NCI-H1436 treated with DMSO at 0.1 percent for 48 hours (cell line): ENCODE measurements at regions not wholly inside any gene's neighbourhood (a gene's known extent, or its start where the extent isn't known, plus 50 kb on each side); places are given as distances from the start of the nearest gene placed in this dataset.
"Not testable (repeated sequence)": the region's sequence is repeated elsewhere in the genome, so short reads cannot be mapped to it uniquely, and the experiment has no call there.

Experiments
- DNase-seq: peaks from one replicate; lab custom pipeline; 2025; lab: John Stamatoyannopoulos, UW

GRCh38 chr2:7379799-7380198, 462.6 kb downstream of the RNF144A start:
- no peak for DNase-seq

- DNase-seq, result no peak
Observed at GRCh38 chr2:7384773-7385349, 467.6 kb downstream of the RNF144A start.

- not testable (repeated sequence) for DNase-seq
Observed at GRCh38 chr2:7390311-7390710, 473.1 kb downstream of the RNF144A start.

DNA sequence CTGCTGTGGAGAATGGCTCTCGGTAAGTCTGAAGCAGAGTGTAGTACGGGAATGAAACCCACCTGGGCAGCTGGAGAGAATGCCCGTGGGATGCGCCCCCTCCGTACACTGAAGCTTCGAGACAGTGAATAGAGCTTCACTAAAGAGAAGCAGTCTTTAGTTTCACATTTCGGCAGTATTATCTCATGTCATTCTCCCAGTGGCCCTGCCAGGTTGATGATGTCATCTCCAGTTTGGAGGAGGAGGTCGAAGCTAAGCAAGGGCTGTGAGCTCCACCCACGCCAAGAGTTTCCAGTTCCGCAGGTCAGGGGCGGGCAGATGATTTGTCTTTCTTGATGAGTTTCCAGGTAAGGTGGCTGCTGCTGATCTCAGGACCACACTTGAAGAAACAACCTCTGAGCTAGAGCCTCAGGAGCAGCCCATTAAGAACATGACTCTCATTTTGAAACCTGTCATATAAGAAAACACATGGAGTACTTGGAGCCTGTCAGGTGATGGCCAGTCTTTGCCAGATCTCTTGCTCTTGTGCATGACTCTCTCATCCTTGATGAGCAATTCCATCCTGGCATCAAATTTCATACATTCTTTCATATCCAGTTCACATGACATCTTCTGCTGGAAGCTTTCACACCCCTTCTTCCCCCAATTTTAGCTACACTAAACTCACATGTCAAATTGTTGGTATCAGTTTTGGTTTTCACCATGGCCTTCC, 475.0 kb downstream of the RNF144A start:
- no peak for DNase-seq

GRCh38 chr2:7394195-7394594, 477.0 kb downstream of the RNF144A start:
- DNase-seq, result no peak

DNA sequence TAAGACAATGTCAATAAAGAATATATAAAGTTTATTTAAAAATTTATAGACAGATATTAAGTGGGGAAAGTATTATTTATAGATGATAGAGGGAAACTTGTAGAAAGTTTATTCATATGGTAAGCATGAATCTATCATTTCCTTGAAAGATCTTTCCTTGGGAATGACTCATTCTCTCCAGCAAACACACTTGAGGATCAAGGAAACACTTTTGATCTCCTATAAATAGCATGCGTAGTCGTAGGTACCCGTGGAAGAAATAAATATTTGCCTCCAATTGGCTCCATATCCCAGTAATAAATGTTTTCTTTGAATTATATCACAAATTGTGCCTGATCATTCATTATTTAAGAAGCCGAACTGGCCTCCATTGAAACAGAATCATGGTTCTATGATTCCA, 483.4 kb downstream of the RNF144A start:
- DNase-seq, result no peak

- no peak for DNase-seq
Observed at GRCh38 chr2:7403092-7403775, 486.0 kb downstream of the RNF144A start.

DNA sequence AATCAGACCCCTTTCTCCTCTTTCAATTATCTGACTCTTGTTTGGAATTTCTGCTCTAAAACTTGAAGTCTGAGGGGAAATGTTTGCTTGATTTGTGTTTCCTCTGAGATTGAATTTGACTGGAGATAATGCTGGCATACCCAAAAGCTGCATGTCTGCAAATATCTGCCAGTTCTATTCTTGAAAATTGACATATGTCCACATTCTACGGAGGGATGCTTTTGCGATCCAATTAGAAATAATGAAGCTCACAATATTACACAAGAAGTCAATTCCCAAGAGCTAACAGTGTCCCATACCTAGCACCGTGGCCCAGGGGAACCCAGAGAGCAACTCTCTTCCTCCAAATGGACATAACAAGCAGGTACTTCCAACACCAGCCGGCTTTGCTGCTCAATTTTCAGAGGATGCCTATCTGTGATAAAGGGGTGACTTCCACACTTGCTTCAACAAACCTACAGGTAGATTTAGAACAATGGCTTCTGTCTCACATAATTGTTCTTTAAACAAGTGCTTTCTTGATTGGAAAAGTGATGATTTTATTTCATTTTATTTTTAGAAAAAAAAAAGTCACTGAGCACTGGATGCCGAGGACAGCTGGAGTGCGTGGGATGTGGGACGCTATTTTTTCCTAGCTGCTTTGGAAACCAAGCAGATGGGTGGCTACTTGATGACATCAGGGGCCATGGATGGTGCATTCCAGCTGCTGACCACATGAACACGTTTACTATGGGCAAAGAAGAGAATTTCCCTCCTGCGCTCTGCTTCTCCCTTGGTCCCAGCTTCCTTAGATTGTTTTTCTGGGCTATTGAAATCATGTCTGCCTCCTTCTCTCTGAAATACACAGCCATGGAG, 488.9 kb downstream of the RNF144A start:
- DNase-seq, result no peak

GRCh38 chr2:7407001-7407400, 489.8 kb downstream of the RNF144A start:
- no peak for DNase-seq

- no peak for DNase-seq
Observed at GRCh38 chr2:7407906-7408680, 490.9 kb downstream of the RNF144A start.

GRCh38 chr2:7411691-7412090, 494.5 kb downstream of the RNF144A start:
- DNase-seq, result no peak

DNA sequence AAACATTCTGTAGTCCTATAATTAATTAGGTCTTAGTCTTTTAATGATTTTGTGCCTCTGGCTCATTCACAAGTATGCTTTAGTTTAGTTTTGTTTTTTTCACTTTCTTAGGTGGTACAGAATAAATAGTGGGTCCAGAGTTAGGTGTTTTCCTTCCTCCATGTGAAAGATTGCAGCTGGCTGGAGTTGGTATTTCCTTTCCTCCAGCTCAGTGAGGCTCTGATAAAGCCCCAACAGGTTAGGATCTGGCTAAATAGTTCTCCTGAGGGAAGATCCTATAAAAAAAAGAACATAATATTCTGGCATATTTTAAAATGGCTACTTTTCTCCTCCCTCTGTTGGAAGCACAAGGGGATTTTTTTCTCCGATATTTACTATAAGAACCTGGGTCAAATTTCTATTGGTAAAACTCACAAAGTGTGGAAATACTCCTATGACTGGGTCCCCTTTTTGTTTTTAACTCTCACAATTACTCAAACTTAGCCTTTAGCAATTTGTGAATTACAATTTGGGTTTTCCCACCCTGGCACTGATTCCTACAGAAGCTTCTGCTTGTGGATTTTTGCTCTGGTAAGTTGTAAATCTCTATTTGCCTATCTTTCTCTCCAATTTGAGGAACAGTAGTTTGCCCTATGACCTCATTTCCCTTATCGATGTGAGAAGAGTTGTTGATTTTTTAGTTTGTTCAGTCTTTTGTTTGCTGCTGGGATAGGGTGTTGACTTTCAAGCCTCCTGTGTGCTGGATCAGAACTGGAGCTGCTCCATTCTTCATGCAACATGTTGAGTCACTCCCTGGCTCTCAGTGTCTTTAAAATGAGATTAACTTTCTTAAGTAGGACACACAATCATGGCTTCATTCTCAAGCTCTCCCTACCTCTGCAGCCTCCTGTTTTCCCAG, 500.9 kb downstream of the RNF144A start:
- DNase-seq, result no peak

- no peak for DNase-seq
Observed at GRCh38 chr2:7419186-7419585, 502.0 kb downstream of the RNF144A start.

DNA sequence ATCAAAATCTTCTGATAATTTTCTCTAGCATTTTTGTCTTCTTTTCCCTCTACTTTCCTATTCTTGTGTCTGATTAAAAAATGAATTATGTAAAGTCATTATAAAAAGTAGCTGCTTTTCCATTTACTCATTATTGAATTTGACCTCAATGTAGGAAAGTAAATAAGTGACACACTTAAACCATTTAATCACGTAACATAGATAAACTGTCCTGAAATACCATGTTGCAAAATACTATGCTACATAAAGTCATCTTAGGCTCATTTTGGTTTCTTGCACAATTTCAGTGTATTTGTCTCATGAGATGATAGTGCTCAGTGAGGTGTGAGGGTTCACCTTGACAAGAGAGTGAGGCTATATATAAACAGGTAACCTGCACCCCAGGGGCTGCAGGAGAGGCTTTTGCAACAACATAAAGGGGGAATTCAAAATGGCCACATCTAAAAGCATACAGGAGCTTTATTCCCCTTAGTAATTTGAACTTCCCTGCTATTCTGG, 502.7 kb downstream of the RNF144A start:
- no peak for DNase-seq

DNA sequence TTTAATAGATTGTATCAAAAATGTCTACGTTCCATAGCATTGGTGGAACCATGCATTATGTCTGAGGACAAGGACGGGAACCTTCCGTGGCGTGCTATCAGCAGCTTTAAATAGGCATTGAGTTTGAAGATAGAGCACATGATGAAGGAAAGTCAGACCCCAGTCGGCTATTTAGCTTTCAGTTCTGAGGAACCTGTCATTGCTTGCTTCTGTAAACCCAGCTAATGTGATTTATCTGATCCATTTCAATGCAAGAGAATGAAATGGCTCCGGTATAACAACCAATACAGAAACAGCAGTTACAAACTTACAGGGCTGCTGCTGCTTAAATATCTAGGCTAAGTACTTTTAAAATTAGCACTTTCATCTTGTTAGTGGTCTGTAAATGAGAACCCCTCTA, 503.3 kb downstream of the RNF144A start:
- no peak for DNase-seq

DNA sequence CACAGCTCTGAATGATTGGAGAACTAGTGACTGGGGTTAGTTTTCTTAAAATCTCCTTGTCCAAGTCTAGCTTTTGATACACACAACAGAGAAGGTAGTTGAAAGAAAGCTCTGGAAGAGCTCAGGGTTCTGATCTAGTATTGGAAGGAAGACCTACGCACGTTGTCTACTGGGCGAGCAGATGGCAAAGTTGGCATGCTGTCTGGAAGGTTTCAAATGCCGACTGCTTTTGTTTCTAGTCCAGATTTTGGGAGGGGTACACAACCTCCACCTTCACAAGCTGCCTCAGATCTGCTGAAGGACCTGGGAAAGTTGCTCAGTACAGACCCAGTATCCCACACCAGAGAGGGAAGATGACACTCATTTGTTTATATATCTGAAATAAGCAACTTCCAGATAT, 507.3 kb downstream of the RNF144A start:
- no peak for DNase-seq

GRCh38 chr2:7427293-7428060, 510.3 kb downstream of the RNF144A start:
- peak; percentile 23 for DNase-seq

DNA sequence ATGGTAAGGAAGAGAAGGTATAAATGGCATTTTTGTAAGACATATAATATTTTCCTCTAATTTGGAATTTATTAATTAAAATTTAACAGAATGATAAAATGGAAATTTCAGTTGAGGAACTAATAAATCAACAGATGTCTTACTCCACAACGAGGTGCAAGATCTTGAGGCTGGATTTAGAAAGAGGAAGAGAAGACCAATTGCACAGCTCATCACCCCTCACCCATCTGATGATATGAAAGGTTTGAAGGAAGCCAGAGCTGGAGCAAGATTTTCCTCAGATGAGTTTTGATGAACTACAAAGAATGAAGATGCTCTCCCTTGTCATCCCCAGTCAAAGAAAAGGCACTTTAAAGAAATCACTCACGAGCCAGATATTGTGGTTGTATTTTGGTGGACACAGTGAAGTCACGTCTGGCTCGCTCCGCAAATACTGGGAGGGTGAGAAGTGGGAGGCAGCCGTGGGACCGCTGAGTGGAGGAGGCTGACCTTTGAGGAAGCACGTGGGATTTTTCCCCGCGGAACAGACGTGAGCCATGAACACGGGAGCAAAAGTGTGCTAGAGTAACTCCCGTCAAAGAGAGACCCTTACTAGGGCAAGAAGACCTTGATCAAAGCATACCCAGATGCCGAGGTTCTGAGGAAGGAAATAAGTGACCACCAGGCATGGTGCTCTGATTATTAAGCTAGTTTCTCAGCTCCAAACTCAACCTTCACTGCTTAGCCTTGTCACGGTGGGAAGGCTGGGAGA, 511.4 kb downstream of the RNF144A start:
- DNase-seq, result no peak

DNA sequence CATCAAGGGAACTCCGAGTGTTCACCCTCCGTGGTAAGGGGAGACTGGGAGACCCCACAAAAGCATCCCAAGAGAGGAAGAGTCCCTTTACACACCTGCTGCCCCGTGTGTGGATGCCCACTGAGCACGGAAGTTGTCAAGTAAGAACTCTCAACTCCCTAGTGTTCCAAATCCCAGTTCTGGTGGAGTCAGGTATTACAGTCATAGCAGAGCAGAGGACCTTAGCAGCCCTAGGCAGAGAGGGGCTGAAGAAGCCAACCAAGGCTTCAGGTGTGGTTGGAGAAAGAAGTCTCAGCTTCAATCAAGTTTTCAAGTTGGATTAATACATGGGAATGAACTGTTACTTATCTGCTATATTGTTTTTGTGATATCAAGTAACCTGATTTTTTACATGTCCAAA, 512.5 kb downstream of the RNF144A start:
- DNase-seq, result no peak
